Loucy (cell line): ENCODE measurements at regions not wholly inside any gene's neighbourhood (a gene's known extent, or its start where the extent isn't known, plus 50 kb on each side); places are given as distances from the start of the nearest gene placed in this dataset.

Experiments used
- H2AFZ ChIP-seq: fragments of 200-600 bp; sonication (generic); 2 replicates; pipeline ENCODE4 v1.6.0; 2016; ENCODE audit warnings: antibody characterized with exemption, mild to moderate bottlenecking, low read length, moderate library complexity
- H3F3A ChIP-seq: fragments of 200-600 bp; 2 replicates; pipeline ENCODE4 v1.6.0; 2016; ENCODE audit warnings: antibody characterized with exemption, low read depth, mild to moderate bottlenecking
- H3K27me3 ChIP-seq: fragments of 200-600 bp; sonication (generic); 2 replicates; pipeline ENCODE4 v1.6.1; 2014; ENCODE audit warnings: low read length, mild to moderate bottlenecking; ENCODE audit not compliant: insufficient read depth, poor library complexity, severe bottlenecking
- H3K36me3 ChIP-seq: fragments of 200-600 bp; sonication (generic); 2 replicates; pipeline ENCODE4 v1.6.1; 2016; ENCODE audit warnings: low read length; ENCODE audit not compliant: insufficient read depth
- H3K4me1 ChIP-seq: fragments of 200-600 bp; sonication (generic); 2 replicates; pipeline ENCODE4 v1.5.1; 2014; ENCODE audit warnings: low read length, mild to moderate bottlenecking; ENCODE audit not compliant: insufficient read depth, poor library complexity, severe bottlenecking
- H3K4me2 ChIP-seq: fragments of 200-600 bp; sonication (generic); 2 replicates; pipeline ENCODE4 v1.6.0; 2014; ENCODE audit warnings: antibody characterized with exemption, low read length, low read depth, mild to moderate bottlenecking; ENCODE audit not compliant: poor library complexity, severe bottlenecking
- H3K4me3 ChIP-seq: fragments of 200-600 bp; sonication (generic); 2 replicates; pipeline ENCODE4 v1.5.1; 2014; ENCODE audit warnings: low read length, mild to moderate bottlenecking, mixed read lengths; ENCODE audit not compliant: poor library complexity, severe bottlenecking
- H3K79me2 ChIP-seq: fragments of 200-600 bp; sonication (generic); 2 replicates; pipeline ENCODE4 v1.6.1; 2014; ENCODE audit warnings: low read length; ENCODE audit not compliant: insufficient read depth
- H3K9ac ChIP-seq: fragments of 200-600 bp; sonication (generic); 2 replicates; pipeline ENCODE4 v1.6.0; 2014; ENCODE audit warnings: mild to moderate bottlenecking, low read depth, low read length, moderate library complexity; ENCODE audit not compliant: poor library complexity, severe bottlenecking
- H3K9me2 ChIP-seq: fragments of 200-600 bp; sonication (generic); replicated peaks from 2 replicates; pipeline ENCODE4 v1.6.1; 2016; ENCODE audit warnings: low read depth, low read length, mixed read lengths
- H3K9me3 ChIP-seq: fragments of 200-600 bp; sonication (generic); 2 replicates; pipeline ENCODE4 v1.6.1; 2014; ENCODE audit warnings: mild to moderate bottlenecking, antibody characterized with exemption, low read length, low read depth; ENCODE audit not compliant: insufficient read depth
- H4K20me1 ChIP-seq: fragments of 200-600 bp; sonication (generic); 2 replicates; pipeline ENCODE4 v1.6.0; 2014; ENCODE audit warnings: antibody characterized with exemption, low read length, mild to moderate bottlenecking; ENCODE audit not compliant: insufficient read depth, poor library complexity, severe bottlenecking
- CTCF ChIP-seq: fragments of 200-600 bp; sonication (generic); conservative IDR thresholded peaks from 2 replicates; pipeline ENCODE4 v1.5.1; 2014; ENCODE audit warnings: mild to moderate bottlenecking, antibody characterized with exemption, low read length
- EZH2phosphoT487 ChIP-seq: fragments of 200-600 bp; IDR thresholded peaks from 2 replicates; pipeline ENCODE4 v1.6.1; 2018; ENCODE audit warnings: antibody characterized with exemption, mild to moderate bottlenecking, moderate library complexity, borderline replicate concordance

DNA sequence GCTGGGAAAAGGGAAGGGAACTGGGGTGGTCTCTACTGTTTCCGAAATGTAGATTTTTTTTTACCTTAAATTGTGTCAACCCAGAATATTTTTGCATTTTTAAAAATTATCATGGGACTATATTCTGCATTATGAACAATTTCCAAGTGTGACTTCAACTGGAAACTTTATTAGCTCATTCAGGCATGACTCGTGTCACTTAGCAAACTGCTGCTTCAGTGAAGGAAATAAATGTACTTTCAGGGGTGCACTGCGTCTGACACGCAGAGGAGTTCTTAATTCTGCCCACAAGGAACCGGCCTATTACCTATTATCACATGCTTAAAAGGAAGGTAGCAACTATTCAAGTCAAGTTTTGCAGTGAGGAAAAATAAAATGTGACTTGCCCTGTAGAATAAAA lies 291.3 kb upstream of the PRDM1 start:
- Histone ChIP-seq H3K9me3 (no peaks in the 10 kb centered on the region), H3K9ac (no peak overlapping the region), H3K79me2 (no peaks in the 10 kb centered on the region), H3K9me2 (no peaks in the 10 kb centered on the region), H3F3A (no peaks in the 10 kb centered on the region), H3K4me2 (no peak overlapping the region), H2AFZ (no peak overlapping the region), H4K20me1 (no peaks in the 10 kb centered on the region), H3K27me3 (no peaks in the 10 kb centered on the region), H3K4me1 (peaks cover 14% of the 10 kb centered on the region), H3K4me3 (no peak overlapping the region), H3K36me3 (no peaks in the 10 kb centered on the region)
- TF ChIP-seq CTCF (no peak), EZH2phosphoT487 (no peak)

DNA sequence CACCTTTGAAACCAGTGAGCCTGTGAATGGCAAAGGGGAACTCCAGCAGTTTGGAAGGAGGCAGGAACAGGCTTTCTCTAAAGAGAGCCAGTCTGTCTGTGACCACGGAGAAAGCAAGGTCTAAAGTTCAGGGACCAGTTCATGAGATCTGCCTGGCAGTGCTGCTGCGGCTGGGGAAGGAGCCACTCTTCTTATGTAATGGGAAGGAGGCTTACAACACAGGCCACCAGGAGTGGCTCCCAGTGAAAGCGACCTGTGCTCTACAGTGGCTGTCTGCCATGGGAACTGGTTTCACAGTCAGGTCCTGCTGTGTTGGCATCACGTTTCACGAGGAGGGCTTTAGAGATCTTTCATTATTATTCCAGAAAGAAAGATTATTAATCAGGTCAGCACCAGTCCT lies 291.9 kb upstream of the PRDM1 start:
- Histone ChIP-seq H3K9ac (no peak overlapping the region), H3K4me2 (no peak overlapping the region), H3K79me2 (no peaks in the 10 kb centered on the region), H3K9me3 (no peaks in the 10 kb centered on the region), H3K4me1 (peaks cover 14% of the 10 kb centered on the region), H2AFZ (no peak overlapping the region; the same call in 1 of the 2 replicates), H3F3A (no peaks in the 10 kb centered on the region), H3K4me3 (no peak overlapping the region), H4K20me1 (no peaks in the 10 kb centered on the region), H3K9me2 (no peaks in the 10 kb centered on the region), H3K27me3 (no peaks in the 10 kb centered on the region), H3K36me3 (no peaks in the 10 kb centered on the region)
- no peak for TF ChIP-seq CTCF

GRCh38 chr6:105793130-105793529 lies 293.0 kb upstream of the PRDM1 start:
- Histone ChIP-seq H3K9ac (no peak overlapping the region), H3F3A (no peaks in the 10 kb centered on the region), H4K20me1 (no peaks in the 10 kb centered on the region), H3K9me2 (no peaks in the 10 kb centered on the region), H3K27me3 (no peaks in the 10 kb centered on the region), H3K9me3 (no peaks in the 10 kb centered on the region), H3K36me3 (no peaks in the 10 kb centered on the region), H3K4me3 (no peak overlapping the region), H3K79me2 (no peaks in the 10 kb centered on the region), H3K4me1 (peaks cover 14% of the 10 kb centered on the region), H3K4me2 (peak overlapping the region; percentile 7), H2AFZ (no peak overlapping the region)
- TF ChIP-seq CTCF: peak; percentile 48
- no peak for TF ChIP-seq EZH2phosphoT487
